GM12873 (cell line): ENCODE measurements at regions not wholly inside any gene's neighbourhood (a gene's known extent, or its start where the extent isn't known, plus 50 kb on each side); places are given as distances from the start of the nearest gene placed in this dataset.

Source experiments
- TF ChIP-seq, protein P1 (sequence below): IDR thresholded peaks from 2 replicates; pipeline ENCODE4 v1.5.1; 2012; ENCODE audit warnings: low read depth, mild to moderate bottlenecking, moderate library complexity, low read length, control low read depth; ENCODE audit not compliant: insufficient read depth; ENCODE audit errors: missing control alignments

DNA sequence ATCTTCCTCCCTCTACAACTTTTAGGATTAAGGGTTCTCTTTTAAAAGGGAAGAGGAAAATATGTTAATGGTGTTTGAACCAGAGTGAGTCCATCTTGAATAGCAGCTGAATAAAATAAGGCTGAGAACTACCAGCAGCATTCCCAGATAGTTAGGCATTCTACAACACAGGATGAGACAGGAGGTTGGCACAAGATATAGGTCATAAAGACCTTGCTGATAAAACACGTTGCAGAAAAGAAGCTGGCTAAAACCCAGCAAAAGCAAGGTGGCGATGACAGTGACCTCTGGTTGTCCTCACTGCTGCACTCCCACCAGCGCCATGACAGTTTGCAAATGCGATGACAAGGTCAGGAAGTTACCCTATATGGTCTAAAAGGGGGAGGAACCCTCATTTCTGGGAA lies 77.8 kb downstream of the PLK2 start:
- TF ChIP-seq, protein P1, sequence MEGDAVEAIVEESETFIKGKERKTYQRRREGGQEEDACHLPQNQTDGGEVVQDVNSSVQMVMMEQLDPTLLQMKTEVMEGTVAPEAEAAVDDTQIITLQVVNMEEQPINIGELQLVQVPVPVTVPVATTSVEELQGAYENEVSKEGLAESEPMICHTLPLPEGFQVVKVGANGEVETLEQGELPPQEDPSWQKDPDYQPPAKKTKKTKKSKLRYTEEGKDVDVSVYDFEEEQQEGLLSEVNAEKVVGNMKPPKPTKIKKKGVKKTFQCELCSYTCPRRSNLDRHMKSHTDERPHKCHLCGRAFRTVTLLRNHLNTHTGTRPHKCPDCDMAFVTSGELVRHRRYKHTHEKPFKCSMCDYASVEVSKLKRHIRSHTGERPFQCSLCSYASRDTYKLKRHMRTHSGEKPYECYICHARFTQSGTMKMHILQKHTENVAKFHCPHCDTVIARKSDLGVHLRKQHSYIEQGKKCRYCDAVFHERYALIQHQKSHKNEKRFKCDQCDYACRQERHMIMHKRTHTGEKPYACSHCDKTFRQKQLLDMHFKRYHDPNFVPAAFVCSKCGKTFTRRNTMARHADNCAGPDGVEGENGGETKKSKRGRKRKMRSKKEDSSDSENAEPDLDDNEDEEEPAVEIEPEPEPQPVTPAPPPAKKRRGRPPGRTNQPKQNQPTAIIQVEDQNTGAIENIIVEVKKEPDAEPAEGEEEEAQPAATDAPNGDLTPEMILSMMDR, result no peak

DNA sequence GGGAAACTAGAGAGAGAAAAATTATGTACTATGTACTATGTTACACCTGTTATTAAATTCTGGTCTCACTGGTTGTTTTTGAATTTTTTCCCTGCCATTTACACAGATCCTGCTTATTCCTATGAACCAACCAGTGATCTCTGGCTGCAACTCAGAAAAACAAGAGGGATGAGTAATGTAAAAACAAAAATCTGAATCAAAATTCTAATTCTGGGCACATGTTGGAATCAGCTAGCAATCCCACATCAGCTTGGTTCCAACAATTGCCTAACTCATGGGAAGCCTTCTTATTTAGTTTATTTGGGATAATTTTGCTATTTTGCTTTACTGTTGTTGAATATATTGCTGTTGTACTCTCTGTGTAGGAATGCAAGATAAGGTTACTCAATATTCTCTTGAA lies 78.3 kb downstream of the PLK2 start:
- TF ChIP-seq, protein P1, result no peak

DNA sequence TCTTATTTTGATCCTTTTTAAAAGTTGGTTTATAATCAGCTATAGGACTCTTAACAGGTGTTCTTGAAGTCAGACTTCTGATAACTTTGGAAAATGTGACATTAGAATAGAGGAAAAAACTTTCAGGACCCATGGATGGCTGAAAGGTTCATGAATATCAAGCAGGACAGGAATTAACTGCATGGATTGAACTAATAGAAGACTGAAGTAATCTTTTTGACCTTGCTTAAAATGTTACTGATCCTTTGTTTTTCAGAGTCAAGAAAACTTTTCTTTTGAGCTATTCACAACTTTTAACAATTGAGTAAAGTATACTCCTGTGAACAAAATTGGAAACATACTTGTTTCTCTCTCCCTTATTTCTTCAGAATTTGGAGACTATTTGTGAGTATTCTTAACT lies 79.2 kb downstream of the PLK2 start:
- TF ChIP-seq, protein P1, result no peak

DNA sequence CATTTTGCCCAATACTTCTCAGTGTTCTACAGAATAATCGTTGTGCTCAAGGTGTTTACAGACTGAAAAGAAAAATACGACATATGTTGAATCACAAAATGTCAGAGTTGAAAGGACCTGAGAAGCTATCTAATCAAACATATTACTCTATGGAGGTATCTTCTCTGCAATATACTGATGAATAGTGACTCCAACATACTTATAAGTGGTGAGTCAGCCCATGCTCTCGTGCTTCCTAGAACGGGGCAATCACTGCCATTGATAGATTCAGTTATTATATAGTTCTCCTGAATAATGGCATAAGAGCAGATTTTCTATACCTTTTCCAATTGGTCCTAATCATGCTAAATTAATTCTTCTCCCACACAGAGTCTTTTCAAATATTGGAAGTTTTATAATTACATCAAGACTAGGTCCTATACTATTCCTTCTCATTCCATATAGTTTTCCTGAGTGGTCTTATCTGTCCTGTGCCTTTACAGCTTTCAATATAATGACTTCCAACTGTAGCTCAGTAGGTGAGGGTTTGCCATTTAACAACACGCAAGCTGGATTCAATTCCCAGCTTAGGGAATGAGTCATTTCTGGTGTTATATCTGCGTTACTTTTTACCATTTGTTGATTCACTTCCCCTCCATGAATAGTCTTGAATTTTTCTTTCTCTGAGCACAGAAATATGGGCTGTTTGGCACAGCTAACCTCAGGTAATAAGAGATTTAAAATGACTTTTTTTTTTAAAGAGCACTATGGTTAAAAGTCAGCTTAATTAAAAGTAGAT lies 81.1 kb downstream of the PLK2 start:
- TF ChIP-seq, protein P1, result no peak

DNA sequence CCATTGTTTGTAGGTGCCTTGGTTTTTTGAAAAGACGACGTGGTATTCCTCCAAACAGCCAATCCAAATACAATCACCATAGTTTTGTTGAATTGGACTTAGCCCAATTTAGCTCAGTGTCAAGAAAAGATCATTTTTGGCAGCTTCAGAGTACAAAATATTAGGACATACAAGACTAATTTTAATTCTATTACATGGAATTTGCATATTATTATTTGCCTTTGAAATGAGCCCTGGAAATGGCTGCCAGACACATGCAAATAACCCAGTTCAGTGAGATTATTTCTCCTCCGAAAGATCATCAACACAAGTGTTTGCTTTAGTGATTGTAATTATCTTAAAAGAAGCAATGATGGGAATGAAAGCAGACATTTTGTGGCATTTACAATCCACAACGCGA lies 89.3 kb downstream of the PLK2 start:
- TF ChIP-seq, protein P1, result no peak

DNA sequence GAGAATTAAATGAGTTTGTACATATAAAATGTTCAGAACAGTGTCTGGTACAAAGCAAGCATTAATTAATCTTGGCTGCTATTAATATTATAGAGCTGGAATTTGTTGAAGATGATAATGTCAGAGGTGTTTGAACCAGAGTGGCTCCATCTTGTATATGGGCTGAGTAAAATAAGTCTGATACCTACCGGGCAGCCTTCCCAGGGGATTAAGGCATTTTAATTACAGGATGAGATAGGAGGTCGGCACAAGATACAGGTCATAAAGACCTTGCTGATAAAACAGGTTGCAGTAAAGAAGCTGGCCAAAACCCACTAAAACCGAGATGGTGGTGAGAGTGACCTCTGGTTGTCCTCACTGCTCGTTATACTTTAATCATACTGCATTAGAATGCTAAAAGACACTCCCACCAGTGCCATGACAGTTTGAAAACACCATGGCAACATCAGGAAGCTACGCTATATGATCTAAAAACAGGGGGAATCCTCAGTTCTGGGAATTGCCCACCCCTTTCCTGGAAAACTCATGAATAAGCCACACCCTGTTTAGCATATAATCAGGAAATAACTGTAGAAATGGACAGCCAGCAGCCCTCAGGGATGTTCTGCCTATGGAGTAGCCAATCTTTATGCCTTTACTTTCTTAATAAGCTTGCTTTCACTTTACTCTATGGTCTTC lies 90.2 kb downstream of the PLK2 start:
- TF ChIP-seq, protein P1, result no peak

DNA sequence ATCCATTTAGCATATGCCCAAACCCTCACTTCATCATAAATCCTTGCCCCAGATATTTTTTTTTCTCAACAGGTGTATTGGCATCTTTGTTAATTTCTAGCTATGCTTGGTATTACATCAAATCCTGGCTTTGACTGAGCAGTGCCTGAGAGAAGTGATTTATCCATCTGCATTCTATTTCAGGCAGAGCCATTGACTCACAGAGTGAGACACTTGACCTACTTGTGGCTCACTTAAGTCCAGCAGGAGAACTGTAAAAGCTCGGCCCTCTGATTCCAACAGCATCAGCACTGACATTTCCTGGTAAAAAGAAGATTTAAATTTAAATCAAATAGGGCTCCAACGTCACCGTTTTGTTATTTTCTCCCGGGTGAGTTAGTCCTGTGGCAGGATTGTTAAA lies 93.4 kb downstream of the PLK2 start:
- TF ChIP-seq, protein P1, result no peak
